Activated T-cell treated with anti-CD3 and anti-CD28 coated beads, Interleukin-2, amount 50 U/mL, for 72 hours (primary cell): ENCODE measurements at regions not wholly inside any gene's neighbourhood (a gene's known extent, or its start where the extent isn't known, plus 50 kb on each side); places are given as distances from the start of the nearest gene placed in this dataset.

ENCODE experiments used
- ATAC-seq, 2 donors: fragments of 150-1000 bp; cut with Tn5 transposase; replicated peaks in 1 of 2; 2 replicates each; pipeline ENCODE4 v1.10.0; 2021; ENCODE audit warnings: moderate library complexity in 2 of 2, mild to moderate bottlenecking in 1 of 2
- DNase-seq, 2 donors: peaks; one replicate each; pipeline ENCODE4 v3.0.0; 2021 to 2022; ENCODE audit warnings: mixed read lengths in 1 of 2
- H3K27ac Mint-ChIP-seq: one replicate; pipeline ENCODE4 v1.8.0; 2022; ENCODE audit warnings: mild to moderate bottlenecking, moderate library complexity, mixed read lengths
- H3K27me3 Mint-ChIP-seq: one replicate; pipeline ENCODE4 v1.8.0; 2022; ENCODE audit warnings: low read depth, mixed read lengths
- H3K36me3 Mint-ChIP-seq, 2 donors: one replicate each; pipeline ENCODE4 v1.8.0; 2022; ENCODE audit warnings: mixed read lengths in 2 of 2, mild to moderate bottlenecking in 1 of 2; ENCODE audit not compliant: insufficient read depth in 2 of 2
- H3K4me1 Mint-ChIP-seq: one replicate; pipeline ENCODE4 v1.8.0; 2022; ENCODE audit warnings: low read depth, mixed read lengths
- H3K4me3 Mint-ChIP-seq, 2 donors: one replicate each; pipeline ENCODE4 v1.8.0; 2022; ENCODE audit warnings: mild to moderate bottlenecking in 2 of 2, mixed read lengths in 2 of 2, moderate library complexity in 2 of 2
- H3K9me3 Mint-ChIP-seq, 2 donors: one replicate each; pipeline ENCODE4 v1.8.0; 2022; ENCODE audit warnings: mixed read lengths in 2 of 2

DNA sequence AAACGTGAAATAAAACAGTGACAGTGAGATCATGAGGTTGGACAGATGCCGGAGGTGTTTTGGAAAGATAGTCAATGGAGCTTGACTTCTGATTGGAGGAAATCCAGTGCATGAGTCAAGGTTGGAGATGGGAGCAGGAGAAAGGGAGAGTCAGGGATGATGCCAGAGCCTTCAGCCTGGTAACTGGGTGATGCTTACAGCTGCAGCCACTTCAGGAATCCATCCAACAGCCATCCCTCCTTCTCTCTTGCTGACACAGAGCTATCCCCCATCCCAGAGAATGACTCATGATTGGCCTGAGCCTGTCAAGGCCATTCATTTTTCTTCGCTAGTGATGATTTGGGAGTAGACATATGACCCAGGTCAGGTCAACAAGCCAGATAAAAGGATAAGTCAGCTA lies 112.8 kb downstream of the SAMD5 start:
- no peak overlapping the region for H3K27ac Mint-ChIP-seq

DNA sequence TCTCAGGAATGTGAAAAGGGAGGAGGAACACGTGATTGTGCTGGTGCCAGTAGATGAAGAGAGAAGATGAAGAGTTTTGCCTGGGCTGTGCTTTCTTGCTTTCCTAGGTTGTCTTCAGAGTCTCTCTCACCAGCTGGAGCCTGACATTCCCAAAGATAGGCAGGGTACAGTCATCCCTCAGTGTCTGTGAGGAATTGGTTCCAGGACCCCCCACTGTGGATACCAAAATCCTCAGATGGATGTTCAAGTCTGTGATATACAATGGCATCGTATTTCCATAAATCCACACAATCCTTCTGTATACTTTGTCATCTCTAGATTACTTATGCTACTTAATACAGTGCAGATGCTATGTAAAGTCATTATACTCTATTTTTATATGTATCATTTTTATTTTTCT lies 113.5 kb downstream of the SAMD5 start:
- Mint-ChIP-seq H3K36me3 (no peaks in the 10 kb centered on the region), H3K27ac (no peak overlapping the region), H3K9me3 (no peaks in the 10 kb centered on the region), H3K4me1 (no peaks in the 10 kb centered on the region), H3K27me3 (no peaks in the 10 kb centered on the region), H3K4me3 (no peak overlapping the region)
- DNase-seq, result no peak
- ATAC-seq, result no peak

More for the DNA sequence above, 112.8 kb downstream of the SAMD5 start:
- no peaks in the 10 kb centered on the region for H3K36me3 Mint-ChIP-seq
- ATAC-seq, result no peak
- no peaks in the 10 kb centered on the region for H3K27me3 Mint-ChIP-seq
- no peak overlapping the region for H3K4me3 Mint-ChIP-seq
- no peak for DNase-seq
- no peaks in the 10 kb centered on the region for H3K4me1 Mint-ChIP-seq
- no peaks in the 10 kb centered on the region for H3K9me3 Mint-ChIP-seq

DNA sequence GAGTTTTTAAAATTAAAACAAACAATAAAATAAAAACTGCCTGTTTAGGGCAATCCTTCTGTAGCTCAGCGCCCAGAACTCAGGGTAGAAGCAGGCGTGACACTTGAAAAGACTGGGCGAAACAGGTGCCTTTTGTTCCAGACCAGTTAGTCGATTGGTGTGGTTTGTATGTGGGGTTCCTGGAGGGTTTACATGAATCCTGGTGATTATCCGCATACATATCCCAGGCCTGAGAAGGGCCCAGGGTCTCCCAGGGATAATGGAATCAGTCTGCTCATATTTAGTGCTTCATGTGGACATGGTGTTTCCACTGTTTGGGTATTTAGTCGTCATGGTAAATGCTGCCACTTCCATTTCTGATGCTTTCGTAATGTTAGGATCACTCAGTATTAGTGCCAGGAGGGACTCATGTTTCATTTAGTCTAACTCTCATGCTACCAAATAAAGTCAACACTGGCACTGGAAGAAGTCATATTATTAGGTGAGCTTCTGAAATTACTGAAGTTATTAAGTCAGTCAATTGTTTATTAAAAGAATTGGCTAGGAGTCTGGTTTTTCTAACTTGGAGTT lies 116.5 kb downstream of the SAMD5 start:
- Mint-ChIP-seq H3K9me3 (no peaks in the 10 kb centered on the region), H3K4me1 (no peaks in the 10 kb centered on the region), H3K4me3 (no peak overlapping the region), H3K27ac (no peak overlapping the region), H3K36me3 (no peaks in the 10 kb centered on the region), H3K27me3 (no peaks in the 10 kb centered on the region)
- no peak for DNase-seq
- no peak for ATAC-seq

DNA sequence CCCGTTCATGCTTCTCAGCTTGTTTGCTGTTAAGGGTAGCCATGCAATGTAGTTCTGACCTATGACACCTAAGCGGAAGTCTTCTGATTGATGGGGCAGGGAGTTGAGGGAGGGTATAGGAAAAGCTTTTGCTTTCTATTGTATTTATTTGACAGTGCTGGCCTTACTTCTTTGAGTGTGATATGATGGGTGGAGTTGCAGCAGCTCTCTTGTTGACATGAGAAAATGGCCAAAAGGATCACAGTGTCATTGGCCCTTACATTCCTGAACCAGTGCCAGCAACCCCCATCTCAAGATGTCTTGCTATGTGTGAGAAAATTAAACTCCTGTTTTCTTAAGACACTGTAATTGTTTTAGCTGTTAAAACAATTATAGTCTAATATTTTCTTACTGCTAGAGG lies 117.5 kb downstream of the SAMD5 start:
- DNase-seq (no peak), ATAC-seq (no peak)
- Mint-ChIP-seq H3K4me3 (no peak overlapping the region), H3K27ac (no peak overlapping the region), H3K9me3 (peaks cover 0 to under 1% of the 10 kb centered on the region in 2 donors), H3K4me1 (no peaks in the 10 kb centered on the region), H3K36me3 (no peaks in the 10 kb centered on the region), H3K27me3 (no peaks in the 10 kb centered on the region)

DNA sequence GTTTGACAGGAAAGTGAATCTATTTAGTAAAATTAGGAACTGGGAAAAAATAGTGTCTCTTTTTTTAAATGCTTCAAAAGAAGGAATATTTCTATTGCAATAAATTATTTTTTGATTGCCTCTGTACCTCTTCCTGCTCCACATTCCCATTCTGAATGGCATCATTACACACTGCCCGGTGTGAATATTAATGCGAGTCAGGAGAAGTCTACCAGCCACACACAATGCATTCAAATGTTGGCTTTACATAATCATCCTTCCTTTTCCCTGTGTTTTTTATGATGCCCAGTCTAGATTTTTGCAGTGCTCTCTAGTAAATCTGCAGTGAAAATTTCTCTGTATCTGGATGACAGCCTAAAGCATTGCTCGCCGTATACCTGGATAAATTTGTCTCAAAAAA lies 118.9 kb downstream of the SAMD5 start:
- Mint-ChIP-seq H3K27me3 (no peaks in the 10 kb centered on the region), H3K4me3 (no peak overlapping the region), H3K36me3 (no peaks in the 10 kb centered on the region), H3K4me1 (no peaks in the 10 kb centered on the region), H3K9me3 (peaks cover 2 to 6% of the 10 kb centered on the region in 2 donors), H3K27ac (no peak overlapping the region)
- DNase-seq (no peak), ATAC-seq (no peak)

DNA sequence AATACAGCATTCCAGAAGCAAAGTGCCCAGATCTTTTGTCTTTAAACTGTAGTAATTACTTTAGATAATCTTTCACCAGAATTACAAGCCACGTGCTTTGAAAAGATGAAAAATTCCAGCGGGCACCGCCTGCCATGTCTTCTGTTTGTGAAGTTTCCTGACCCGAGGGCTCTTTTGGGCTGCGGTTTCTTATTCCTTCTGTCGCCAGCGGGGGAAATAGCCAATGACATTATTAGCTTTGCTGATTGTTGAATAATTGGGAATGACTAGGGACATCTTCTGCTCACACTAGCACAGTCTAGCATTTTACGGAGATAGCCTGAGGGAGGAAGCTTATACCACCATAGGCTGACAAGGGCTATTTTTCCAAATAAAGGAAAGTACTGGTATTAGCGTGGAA lies 124.7 kb downstream of the SAMD5 start:
- no peaks in the 10 kb centered on the region for H3K27me3 Mint-ChIP-seq
- H3K4me3 Mint-ChIP-seq, result no peak overlapping the region
- no peaks in the 10 kb centered on the region for H3K4me1 Mint-ChIP-seq
- no peak overlapping the region for H3K27ac Mint-ChIP-seq
- H3K9me3 Mint-ChIP-seq, result peaks cover 3 to 8% of the 10 kb centered on the region in 2 donors
- H3K36me3 Mint-ChIP-seq, result no peaks in the 10 kb centered on the region
- DNase-seq, result no peak
- no peak for ATAC-seq

DNA sequence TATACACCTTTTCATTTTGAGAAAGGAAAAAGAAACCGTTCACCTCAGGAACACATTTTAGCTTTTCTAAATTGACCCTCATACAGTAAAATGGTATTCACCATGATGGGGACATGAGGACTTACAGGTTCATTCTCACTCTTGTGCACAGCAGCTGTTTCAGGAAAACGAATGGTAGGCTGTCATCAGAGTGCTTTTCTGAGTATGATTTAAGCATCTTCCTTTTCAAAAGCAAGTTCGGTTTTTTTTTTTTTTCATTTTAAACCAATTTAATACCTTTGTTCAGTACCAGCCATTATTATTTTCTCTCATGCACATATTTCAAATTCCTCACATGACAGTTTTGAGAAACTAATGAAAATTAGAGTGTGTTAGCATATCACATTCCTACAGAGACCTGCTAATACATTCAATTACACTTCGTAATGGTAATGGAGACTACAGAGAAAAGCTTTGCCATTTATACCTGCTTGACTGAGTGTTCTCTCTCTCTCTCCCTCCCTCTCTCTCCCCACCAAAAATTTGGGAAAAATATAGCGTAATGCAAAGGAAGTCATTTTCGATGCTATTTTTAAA lies 129.2 kb downstream of the SAMD5 start:
- peaks cover 2% of the 10 kb centered on the region in 2 donors for H3K9me3 Mint-ChIP-seq
- no peak overlapping the region for H3K4me3 Mint-ChIP-seq
- no peak overlapping the region for H3K27ac Mint-ChIP-seq
- DNase-seq (no peak), ATAC-seq (no peak)
- H3K27me3 Mint-ChIP-seq, result no peaks in the 10 kb centered on the region
- no peaks in the 10 kb centered on the region for H3K36me3 Mint-ChIP-seq
- no peaks in the 10 kb centered on the region for H3K4me1 Mint-ChIP-seq

DNA sequence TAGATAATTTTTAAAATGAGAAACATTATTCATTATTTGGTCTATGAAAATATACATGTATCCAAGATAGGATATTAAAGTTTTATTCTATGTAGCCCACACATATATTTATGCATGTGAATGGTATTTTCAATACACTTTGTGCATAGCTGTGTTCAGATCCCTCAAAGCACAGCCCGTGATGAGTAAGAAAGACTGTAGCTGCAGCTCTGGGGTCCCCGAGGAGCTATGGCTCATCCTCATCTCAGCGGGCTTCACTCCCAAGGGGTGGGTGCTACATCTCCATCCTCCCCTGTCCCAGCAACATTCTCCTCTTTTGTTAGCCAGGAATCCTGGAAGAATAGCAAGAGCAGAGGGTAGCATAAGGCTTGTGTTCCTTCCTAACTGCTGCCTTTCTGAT lies 130.8 kb downstream of the SAMD5 start:
- no peak for DNase-seq
- H3K27me3 Mint-ChIP-seq, result no peaks in the 10 kb centered on the region
- H3K36me3 Mint-ChIP-seq, result no peaks in the 10 kb centered on the region
- H3K27ac Mint-ChIP-seq, result no peak overlapping the region
- ATAC-seq, result no peak
- H3K4me3 Mint-ChIP-seq, result no peak overlapping the region
- H3K4me1 Mint-ChIP-seq, result no peaks in the 10 kb centered on the region
- H3K9me3 Mint-ChIP-seq, result peaks cover 0 to 2% of the 10 kb centered on the region in 2 donors

DNA sequence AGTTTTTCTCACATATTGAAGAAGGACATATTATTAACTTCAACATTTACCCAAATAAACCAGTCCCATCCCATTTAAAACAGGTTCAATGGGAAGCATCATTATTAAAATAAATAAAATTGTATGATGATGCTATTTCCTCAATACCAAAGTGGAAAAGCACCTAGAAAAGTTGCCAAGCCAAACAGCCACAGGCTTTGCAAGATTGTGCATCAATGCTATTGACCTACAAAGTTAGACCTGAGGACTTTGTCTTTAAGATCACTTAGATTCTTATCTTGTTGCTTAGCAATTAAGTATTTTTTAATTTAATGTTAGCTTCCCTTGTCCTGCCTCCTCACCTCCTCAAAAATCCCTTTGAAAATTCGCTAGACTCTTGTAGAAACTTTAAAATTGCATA lies 132.1 kb downstream of the SAMD5 start:
- H3K27ac Mint-ChIP-seq, result no peak overlapping the region
- no peaks in the 10 kb centered on the region for H3K27me3 Mint-ChIP-seq
- no peaks in the 10 kb centered on the region for H3K36me3 Mint-ChIP-seq
- no peak overlapping the region for H3K4me3 Mint-ChIP-seq
- DNase-seq, result no peak
- ATAC-seq, result no peak
- no peaks in the 10 kb centered on the region for H3K4me1 Mint-ChIP-seq
- no peaks in the 10 kb centered on the region for H3K9me3 Mint-ChIP-seq

DNA sequence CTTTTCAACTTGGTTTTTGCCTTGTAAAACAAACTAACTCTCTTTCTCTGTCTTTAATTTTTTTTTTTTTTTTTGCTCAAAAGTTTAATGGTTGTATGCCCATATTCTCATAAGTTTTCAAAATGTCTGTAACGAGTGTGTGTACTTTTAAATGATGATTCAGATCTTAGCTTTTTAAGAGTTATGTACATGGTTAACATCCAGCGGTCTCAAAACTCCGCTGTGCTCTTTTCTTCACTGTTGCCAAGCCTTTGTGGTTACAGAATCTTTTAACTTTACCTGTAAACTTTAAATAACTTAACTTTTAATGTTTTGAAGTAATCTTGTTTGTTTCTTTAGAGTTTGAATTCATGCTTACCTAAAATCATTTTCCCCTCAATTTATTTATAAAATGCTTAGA lies 133.0 kb downstream of the SAMD5 start:
- Mint-ChIP-seq H3K27me3 (no peaks in the 10 kb centered on the region), H3K9me3 (no peaks in the 10 kb centered on the region), H3K36me3 (no peaks in the 10 kb centered on the region), H3K27ac (no peak overlapping the region), H3K4me3 (no peak overlapping the region), H3K4me1 (no peaks in the 10 kb centered on the region)
- no peak for ATAC-seq
- DNase-seq, result no peak

DNA sequence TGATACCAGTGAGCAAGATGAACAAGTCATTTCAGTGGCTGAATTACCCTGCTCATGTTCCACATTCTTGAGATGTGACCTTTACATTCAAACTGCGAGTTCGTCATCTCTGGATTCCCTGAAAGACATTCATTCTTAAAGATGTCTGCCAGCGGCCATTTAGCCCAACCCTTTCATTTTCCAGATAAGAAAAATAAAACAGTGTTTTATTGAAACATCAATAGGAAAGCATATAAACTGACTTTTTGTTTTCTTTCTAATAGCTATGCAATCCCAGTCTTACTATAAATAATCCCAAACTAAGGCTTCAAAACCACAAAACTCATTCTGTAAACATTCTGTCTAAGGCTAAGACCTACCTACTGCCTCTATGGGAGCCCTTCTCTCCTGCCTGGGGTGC lies 134.0 kb downstream of the SAMD5 start:
- Mint-ChIP-seq H3K27me3 (no peaks in the 10 kb centered on the region), H3K27ac (no peak overlapping the region), H3K4me3 (no peak overlapping the region), H3K4me1 (no peaks in the 10 kb centered on the region), H3K9me3 (peaks cover 0 to 1% of the 10 kb centered on the region in 2 donors), H3K36me3 (no peaks in the 10 kb centered on the region)
- ATAC-seq (no peak), DNase-seq (no peak)

DNA sequence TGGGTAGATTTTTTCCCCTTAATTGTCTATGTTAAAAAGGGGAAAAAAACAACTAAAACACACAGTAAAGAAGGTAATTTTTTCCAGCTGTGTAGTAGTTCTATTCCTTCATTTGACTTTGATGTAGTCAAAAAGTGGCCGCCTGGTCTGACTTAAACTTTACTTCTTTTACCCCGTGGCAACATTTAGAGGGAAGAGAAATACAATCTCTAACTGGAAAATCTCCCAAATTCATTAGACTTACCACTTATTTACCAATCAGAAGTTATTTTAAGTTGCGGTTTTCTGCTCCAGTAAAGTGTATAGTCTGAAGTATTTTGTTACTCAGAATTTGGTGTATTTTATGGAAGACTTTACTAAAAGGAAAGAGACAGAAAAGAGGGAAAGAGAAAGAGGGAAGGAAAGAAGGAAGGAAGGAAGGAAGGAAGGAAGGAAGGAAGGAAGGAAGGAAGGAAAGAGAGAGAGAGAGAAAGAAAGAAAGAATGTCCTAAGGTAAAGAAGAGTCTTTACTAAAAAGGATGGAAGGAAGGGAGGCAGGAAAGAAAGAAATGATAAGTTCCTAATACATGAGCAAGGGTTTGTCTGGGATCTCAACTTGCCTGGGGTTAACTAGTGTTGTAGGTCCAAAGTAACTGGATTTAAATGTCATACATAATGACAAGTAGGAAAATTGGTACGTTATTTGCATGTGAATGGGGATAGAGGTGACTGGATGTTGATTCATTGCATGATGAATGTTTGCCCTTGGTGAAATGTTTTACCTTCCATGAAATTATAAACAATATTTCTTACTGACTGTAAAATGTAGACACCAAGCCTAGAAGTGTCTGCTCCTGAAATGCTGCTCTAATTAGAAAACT lies 135.1 kb downstream of the SAMD5 start:
- Mint-ChIP-seq H3K9me3 (peaks cover 0 to 1% of the 10 kb centered on the region in 2 donors), H3K36me3 (no peaks in the 10 kb centered on the region), H3K4me1 (no peaks in the 10 kb centered on the region), H3K4me3 (no peak overlapping the region), H3K27me3 (no peaks in the 10 kb centered on the region), H3K27ac (no peak overlapping the region)
- ATAC-seq (no peak), DNase-seq (no peak)

DNA sequence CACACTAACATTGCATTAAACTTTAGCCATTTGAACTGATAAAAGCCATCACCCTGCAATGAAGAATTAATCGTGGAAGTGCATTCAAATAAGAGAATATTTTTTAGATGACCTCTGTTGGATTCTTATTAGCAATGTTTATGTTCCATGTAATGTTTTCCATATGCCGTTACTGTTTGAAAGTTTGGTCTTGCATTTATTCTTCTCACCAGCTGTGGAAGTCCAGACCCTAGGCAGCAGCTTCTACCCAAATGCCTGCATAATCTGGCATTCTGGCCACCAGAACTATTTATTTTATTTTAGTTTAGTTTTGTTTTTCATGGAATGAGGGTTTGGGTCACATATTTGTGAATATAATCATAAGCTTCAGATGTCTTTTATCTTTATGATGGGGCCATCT lies 140.4 kb downstream of the SAMD5 start:
- DNase-seq (no peak), ATAC-seq (no peak)
- H3K27ac Mint-ChIP-seq, result no peak overlapping the region
- no peaks in the 10 kb centered on the region for H3K36me3 Mint-ChIP-seq
- no peak overlapping the region for H3K4me3 Mint-ChIP-seq
- peaks cover 0 to 1% of the 10 kb centered on the region in 2 donors for H3K9me3 Mint-ChIP-seq
- peaks cover 7% of the 10 kb centered on the region for H3K27me3 Mint-ChIP-seq
- no peaks in the 10 kb centered on the region for H3K4me1 Mint-ChIP-seq
